ENCODE measurements at regions not wholly inside any gene's neighbourhood (a gene's known extent, or its start where the extent isn't known, plus 50 kb on each side); places are given as distances from the start of the nearest gene placed in this dataset.

GRCh38 chr9:23914431-23915003 lies 88.5 kb upstream of the ELAVL2 start:
- POLR2A ChIA-PET, result no interaction called here
- H3K27ac ChIP-seq (ENCODE audit: extremely low read length, insufficient read depth, low read length), result no peak overlapping the region
- H3K79me2 ChIP-seq (ENCODE audit: insufficient read depth, low read length), result no peaks in the 10 kb centered on the region
- DNase-seq (ENCODE audit: low spot score), result no peak
- CTCF ChIA-PET (ENCODE audit: low intra/inter-chr PET ratio, low total read pairs), result no interaction called here
- WGBS (ENCODE audit: low lambda C conversion rate), result 37% methylated on average over 8 of the region's 17 CpGs
- no peaks in the 10 kb centered on the region for H4K20me1 ChIP-seq (ENCODE audit: insufficient read depth, low read length)
- no peak for FAIRE-seq
- H3K9me3 ChIP-seq (ENCODE audit: low read length), result peaks cover 63% of the 10 kb centered on the region
- ATAC-seq, result no peak
- H3K4me1 ChIP-seq (ENCODE audit: insufficient read depth, low read length), result no peaks in the 10 kb centered on the region
- no TSS peak for BruUV-seq (replicated peaks)
- in situ Hi-C loops (cut with HindIII; ENCODE audit: extremely low pct_ligation_motif_present, low pct_unique_long_range_greater_than_20kb), result loop anchor here (25.0 kb wide), 1 partner anchor 98 kb away; no protein-coding TSS in a partner anchor
- H3K27me3 ChIP-seq (ENCODE audit: control insufficient read depth in 1 of 2, insufficient read depth in 2 of 2, low read length in 2 of 2), result no peaks in the 10 kb centered on the region
- no peak overlapping the region for H2AFZ ChIP-seq (ENCODE audit: low read length)
- no peaks in the 10 kb centered on the region for H3K36me3 ChIP-seq (replicated peaks in 1 of 2; ENCODE audit: control insufficient read depth in 1 of 2, insufficient read depth in 2 of 2, low read length in 2 of 2)
- H3K4me3 ChIP-seq (replicated peaks in 1 of 3; ENCODE audit: insufficient read depth in 1 of 3, low read depth in 2 of 3, low read length in 3 of 3), result no peak overlapping the region
- no peak for TF ChIP-seq MTF2 (CRISPR knock-in tag; IDR thresholded peaks at IDR 0.05; ENCODE audit: borderline replicate concordance)
- TF ChIP-seq XBP1 (CRISPR knock-in tag; IDR thresholded peaks at IDR 0.05), result no peak
- TF ChIP-seq ZNF3 (CRISPR knock-in tag; IDR thresholded peaks at IDR 0.05), result no peak
- no peak for TF ChIP-seq YY1 (IDR thresholded peaks at IDR 0.05; ENCODE audit: insufficient read depth, insufficient replicate concordance, low read depth, low read length)
- no peak for TF ChIP-seq PAX8 (CRISPR knock-in tag; IDR thresholded peaks at IDR 0.05; ENCODE audit: borderline replicate concordance)
- no peak for TF ChIP-seq ZNF784 (CRISPR knock-in tag; IDR thresholded peaks at IDR 0.05; ENCODE audit: borderline replicate concordance)
- no peak for TF ChIP-seq ZNF383 (CRISPR knock-in tag; IDR thresholded peaks at IDR 0.05; ENCODE audit: borderline replicate concordance)
- no peak for TF ChIP-seq ZNF563 (CRISPR knock-in tag; IDR thresholded peaks at IDR 0.05)
- no peak for TF ChIP-seq IKZF4 (CRISPR knock-in tag; IDR thresholded peaks at IDR 0.05; ENCODE audit: borderline replicate concordance, low read depth, not compliant biosample characterization)
- no peak for TF ChIP-seq KLF6 (CRISPR knock-in tag; IDR thresholded peaks at IDR 0.05)
- TF ChIP-seq PHF8 (CRISPR knock-in tag; IDR thresholded peaks at IDR 0.05), result no peak
- TF ChIP-seq HIVEP1 (CRISPR knock-in tag; IDR thresholded peaks at IDR 0.05), result no peak
- no peak for TF ChIP-seq ZNF589 (CRISPR knock-in tag; conservative IDR thresholded peaks at IDR 0.05)
- TF ChIP-seq TGIF2 (CRISPR knock-in tag; IDR thresholded peaks at IDR 0.05), result no peak
- intact Hi-C loops (cut with micrococcal nuclease; ENCODE audit: unreplicated experiment), result no loop called here
- H3K9ac ChIP-seq (ENCODE audit: insufficient read depth, low read depth, low read length), result no peak overlapping the region
- no peak overlapping the region for H3K4me2 ChIP-seq (ENCODE audit: low read depth, low read length)
